GM23248 (cell line): ENCODE measurements at regions not wholly inside any gene's neighbourhood (a gene's known extent, or its start where the extent isn't known, plus 50 kb on each side); places are given as distances from the start of the nearest gene placed in this dataset.

ENCODE experiments used
- DNase-seq: peaks from one replicate; pipeline ENCODE4 v3.0.0-alpha.2; 2015
- H2AFZ ChIP-seq: fragments of 200-600 bp; sonication (generic); 2 replicates; pipeline ENCODE4 v1.6.1; 2016; ENCODE audit warnings: antibody characterized with exemption
- H3F3A ChIP-seq: fragments of 200-600 bp; sonication (generic); 2 replicates; pipeline ENCODE4 v1.6.1; 2016; ENCODE audit warnings: mild to moderate bottlenecking, antibody characterized with exemption, mixed run types; ENCODE audit not compliant: insufficient read depth
- H3K27ac ChIP-seq: fragments of 200-600 bp; sonication (generic); 2 replicates; pipeline ENCODE4 v1.5.1; 2016; ENCODE audit warnings: mild to moderate bottlenecking
- H3K27me3 ChIP-seq: fragments of 200-600 bp; sonication (generic); replicated peaks from 2 replicates; pipeline ENCODE4 v1.6.1; 2016; ENCODE audit warnings: mild to moderate bottlenecking; ENCODE audit not compliant: insufficient read depth
- H3K36me3 ChIP-seq: fragments of 200-600 bp; sonication (generic); 2 replicates; pipeline ENCODE4 v1.6.1; 2016; ENCODE audit warnings: low read depth, mild to moderate bottlenecking
- H3K4me1 ChIP-seq: fragments of 200-600 bp; sonication (generic); 2 replicates; pipeline ENCODE4 v1.6.1; 2016; ENCODE audit warnings: mild to moderate bottlenecking; ENCODE audit not compliant: insufficient read depth
- H3K4me2 ChIP-seq: fragments of 200-600 bp; sonication (generic); one replicate; pipeline ENCODE4 v1.6.1; 2016; ENCODE audit warnings: mild to moderate bottlenecking; ENCODE audit not compliant: unreplicated experiment
- H3K4me3 ChIP-seq: fragments of 200-600 bp; sonication (generic); 2 replicates; pipeline ENCODE4 v1.5.1; 2016; ENCODE audit warnings: mild to moderate bottlenecking
- H3K79me2 ChIP-seq: fragments of 200-600 bp; sonication (generic); 2 replicates; pipeline ENCODE4 v1.6.1; 2016; ENCODE audit warnings: mild to moderate bottlenecking; ENCODE audit not compliant: insufficient read depth
- H3K9ac ChIP-seq: fragments of 200-600 bp; sonication (generic); 2 replicates; pipeline ENCODE4 v1.6.1; 2016; ENCODE audit warnings: mild to moderate bottlenecking
- H3K9me2 ChIP-seq: fragments of 200-600 bp; sonication (generic); 2 replicates; pipeline ENCODE4 v1.6.1; 2016; ENCODE audit warnings: mixed run types, mild to moderate bottlenecking, moderate library complexity; ENCODE audit not compliant: insufficient read depth
- H3K9me3 ChIP-seq: fragments of 200-600 bp; sonication (generic); one replicate; pipeline ENCODE4 v1.6.1; 2017; ENCODE audit warnings: low read depth
- H4K20me1 ChIP-seq: fragments of 200-600 bp; sonication (generic); 2 replicates; pipeline ENCODE4 v1.6.0; 2016; ENCODE audit not compliant: insufficient read depth
- EZH2 ChIP-seq: fragments of 200-600 bp; sonication (generic); IDR thresholded peaks from 2 replicates; pipeline ENCODE4 v1.6.1; 2018; ENCODE audit warnings: antibody characterized with exemption, mild to moderate bottlenecking; ENCODE audit not compliant: insufficient read depth, poor library complexity, severe bottlenecking
- EZH2phosphoT487 ChIP-seq: fragments of 200-600 bp; sonication (generic); IDR thresholded peaks from 2 replicates; pipeline ENCODE4 v1.6.1; 2018; ENCODE audit warnings: antibody characterized with exemption, moderate library complexity, mild to moderate bottlenecking, low read depth; ENCODE audit not compliant: insufficient read depth
- WGBS, 2 experiments: methylation state at CpG; one replicate each; pipeline ENCODE4 v1.1.6; 2015 to 2017; ENCODE audit warnings: low lambda C conversion rate in 2 of 2, low coverage in 1 of 2; ENCODE audit errors: missing lambda C conversion rate in 2 of 2; 5-methylcytosine and 5-hydroxymethylcytosine counted together
- in situ Hi-C: fragments of 300-500 bp; cut with MboI; formaldehyde crosslinking; loops from 2 replicates; pipeline ENCODE4 v1.15.0; 2020

- TF ChIP-seq EZH2phosphoT487 (no peak), EZH2 (no peak)
- in situ Hi-C loops: no loop called here
- Histone ChIP-seq H3K9me3 (no peaks in the 10 kb centered on the region), H3F3A (no peaks in the 10 kb centered on the region), H3K4me1 (no peaks in the 10 kb centered on the region), H3K79me2 (no peaks in the 10 kb centered on the region), H3K9me2 (no peaks in the 10 kb centered on the region), H3K4me2 (no peak overlapping the region), H3K9ac (no peak overlapping the region), H3K36me3 (no peaks in the 10 kb centered on the region), H3K4me3 (no peak overlapping the region), H2AFZ (no peak overlapping the region), H3K27me3 (peaks cover 16% of the 10 kb centered on the region), H4K20me1 (no peaks in the 10 kb centered on the region), H3K27ac (no peak overlapping the region)
- WGBS, 2 experiments: 43 to 46% methylated on average over 2 of the region's 2 CpGs
- no peak for DNase-seq
These were observed 173.2 kb downstream of the CYLD start for GRCh38 chr16:50915120-50915519.

- Histone ChIP-seq H3K27me3 (peaks cover 17% of the 10 kb centered on the region), H3K9ac (no peak overlapping the region), H3K36me3 (no peaks in the 10 kb centered on the region), H3K4me2 (no peak overlapping the region), H3K79me2 (no peaks in the 10 kb centered on the region), H3K9me3 (no peaks in the 10 kb centered on the region), H3F3A (no peaks in the 10 kb centered on the region), H3K9me2 (no peaks in the 10 kb centered on the region), H4K20me1 (no peaks in the 10 kb centered on the region), H2AFZ (no peak overlapping the region), H3K4me3 (no peak overlapping the region), H3K27ac (no peak overlapping the region), H3K4me1 (no peaks in the 10 kb centered on the region)
- 3 to 6% methylated on average over 10 of the region's 10 CpGs for WGBS, 2 experiments
- in situ Hi-C loops: no loop called here
- DNase-seq: peak; percentile 6
- TF ChIP-seq EZH2phosphoT487: no peak
- no peak for TF ChIP-seq EZH2
These were observed 168.8 kb downstream of the CYLD start for GRCh38 chr16:50910736-50911100.

- Histone ChIP-seq H4K20me1 (no peaks in the 10 kb centered on the region), H3K4me3 (no peak overlapping the region), H3K27ac (no peak overlapping the region), H3K9ac (no peak overlapping the region), H2AFZ (no peak overlapping the region), H3K36me3 (no peaks in the 10 kb centered on the region), H3F3A (no peaks in the 10 kb centered on the region), H3K79me2 (no peaks in the 10 kb centered on the region), H3K4me2 (no peak overlapping the region), H3K4me1 (no peaks in the 10 kb centered on the region), H3K9me3 (no peaks in the 10 kb centered on the region), H3K9me2 (no peaks in the 10 kb centered on the region), H3K27me3 (peaks cover 17% of the 10 kb centered on the region)
- WGBS, 2 experiments: 27 to 32% methylated on average over 10 of the region's 10 CpGs
- no peak for TF ChIP-seq EZH2
- TF ChIP-seq EZH2phosphoT487: no peak
- DNase-seq: no peak
- in situ Hi-C loops: no loop called here
These were observed 168.2 kb downstream of the CYLD start for GRCh38 chr16:50909831-50910735.

GRCh38 chr16:50908468-50908867 lies 166.6 kb downstream of the CYLD start:
- no peaks in the 10 kb centered on the region for H3K36me3 ChIP-seq
- TF ChIP-seq EZH2 (no peak), EZH2phosphoT487 (no peak)
- H3K9me2 ChIP-seq: no peaks in the 10 kb centered on the region
- no peaks in the 10 kb centered on the region for H3K79me2 ChIP-seq
- peaks cover 17% of the 10 kb centered on the region for H3K27me3 ChIP-seq
- H3K27ac ChIP-seq: no peak overlapping the region
- 58 to 68% methylated on average over 7 of the region's 7 CpGs for WGBS, 2 experiments
- H3K4me2 ChIP-seq: no peak overlapping the region
- H3K4me3 ChIP-seq: no peak overlapping the region
- in situ Hi-C loops: no loop called here
- H3K9me3 ChIP-seq: no peaks in the 10 kb centered on the region
- no peak for DNase-seq
- no peaks in the 10 kb centered on the region for H3K4me1 ChIP-seq
- no peak overlapping the region for H2AFZ ChIP-seq
- no peaks in the 10 kb centered on the region for H4K20me1 ChIP-seq
- no peaks in the 10 kb centered on the region for H3F3A ChIP-seq
- H3K9ac ChIP-seq: no peak overlapping the region

- Histone ChIP-seq H3K4me3 (no peak overlapping the region), H3K9me3 (no peaks in the 10 kb centered on the region), H3K27ac (no peak overlapping the region), H4K20me1 (no peaks in the 10 kb centered on the region), H3K4me2 (no peak overlapping the region), H3K36me3 (no peaks in the 10 kb centered on the region), H2AFZ (no peak overlapping the region), H3K9ac (no peak overlapping the region), H3K9me2 (no peaks in the 10 kb centered on the region), H3F3A (no peaks in the 10 kb centered on the region), H3K27me3 (peaks cover 15% of the 10 kb centered on the region), H3K79me2 (no peaks in the 10 kb centered on the region), H3K4me1 (no peaks in the 10 kb centered on the region)
- TF ChIP-seq EZH2phosphoT487 (no peak), EZH2 (no peak)
- 42 to 44% methylated on average over 10 of the region's 10 CpGs for WGBS, 2 experiments
- in situ Hi-C loops: no loop called here
- no peak for DNase-seq
These were observed 164.6 kb downstream of the CYLD start for GRCh38 chr16:50906454-50906853.
